ENCODE measurements at regions not wholly inside any gene's neighbourhood (a gene's known extent, or its start where the extent isn't known, plus 50 kb on each side); places are given as distances from the start of the nearest gene placed in this dataset.
"Not testable (repeated sequence)": the region's sequence is repeated elsewhere in the genome, so short reads cannot be mapped to it uniquely, and the experiment has no call there.

GRCh38 chr9:78680196-78680595 lies 383.3 kb downstream of the PSAT1 start:
- Mint-ChIP-seq H3K27me3 (no peaks in the 10 kb centered on the region), H3K9me3 (no peaks in the 10 kb centered on the region), H3K27ac (no peak overlapping the region)

GRCh38 chr9:78682216-78682615 lies 385.3 kb downstream of the PSAT1 start:
- Mint-ChIP-seq H3K4me1 (ENCODE audit: low read depth) (no peaks in the 10 kb centered on the region), H3K27me3 (no peaks in the 10 kb centered on the region), H3K4me3 (no peak overlapping the region), H3K9me3 (peaks cover 2% of the 10 kb centered on the region), H3K36me3 (ENCODE audit: low read depth) (no peaks in the 10 kb centered on the region), H3K27ac (no peak overlapping the region)
- no peak for DNase-seq

More at GRCh38 chr9:78680196-78680595, 383.3 kb downstream of the PSAT1 start:
- Mint-ChIP-seq H3K36me3 (ENCODE audit: low read depth) (no peaks in the 10 kb centered on the region), H3K4me3 (no peak overlapping the region), H3K4me1 (ENCODE audit: low read depth) (no peaks in the 10 kb centered on the region)
- DNase-seq: no peak

- Mint-ChIP-seq H3K4me3 (no peak overlapping the region), H3K9me3 (peaks cover 2% of the 10 kb centered on the region), H3K4me1 (ENCODE audit: low read depth) (no peaks in the 10 kb centered on the region), H3K27ac (no peak overlapping the region), H3K27me3 (peaks cover 2% of the 10 kb centered on the region), H3K36me3 (ENCODE audit: low read depth) (no peaks in the 10 kb centered on the region)
- DNase-seq: no peak
Observed at GRCh38 chr9:78685471-78685870, 388.5 kb downstream of the PSAT1 start.

- Mint-ChIP-seq H3K9me3 (peaks cover 2% of the 10 kb centered on the region), H3K36me3 (ENCODE audit: low read depth) (no peaks in the 10 kb centered on the region), H3K4me3 (no peak overlapping the region), H3K27me3 (peaks cover 4% of the 10 kb centered on the region), H3K4me1 (ENCODE audit: low read depth) (no peaks in the 10 kb centered on the region), H3K27ac (no peak overlapping the region)
- DNase-seq: no peak
Observed at GRCh38 chr9:78688796-78689195, 391.9 kb downstream of the PSAT1 start.

GRCh38 chr9:78691542-78691941 lies 394.6 kb downstream of the PSAT1 start:
- H3K9me3 Mint-ChIP-seq: no peaks in the 10 kb centered on the region
- H3K27ac Mint-ChIP-seq: no peak overlapping the region
- no peaks in the 10 kb centered on the region for H3K36me3 Mint-ChIP-seq (ENCODE audit: low read depth)
- H3K4me1 Mint-ChIP-seq (ENCODE audit: low read depth): no peaks in the 10 kb centered on the region
- H3K27me3 Mint-ChIP-seq: peaks cover 5% of the 10 kb centered on the region
- no peak overlapping the region for H3K4me3 Mint-ChIP-seq
- no peak for DNase-seq

GRCh38 chr9:78692871-78693270 lies 395.9 kb downstream of the PSAT1 start:
- H3K27ac Mint-ChIP-seq: no peak overlapping the region
- DNase-seq: no peak
- no peaks in the 10 kb centered on the region for H3K4me1 Mint-ChIP-seq (ENCODE audit: low read depth)
- no peaks in the 10 kb centered on the region for H3K9me3 Mint-ChIP-seq
- no peaks in the 10 kb centered on the region for H3K36me3 Mint-ChIP-seq (ENCODE audit: low read depth)
- H3K27me3 Mint-ChIP-seq: peaks cover 5% of the 10 kb centered on the region
- H3K4me3 Mint-ChIP-seq: no peak overlapping the region

- no peaks in the 10 kb centered on the region for H3K4me1 Mint-ChIP-seq (ENCODE audit: low read depth)
- H3K36me3 Mint-ChIP-seq (ENCODE audit: low read depth): no peaks in the 10 kb centered on the region
- DNase-seq: no peak
- peaks cover 3% of the 10 kb centered on the region for H3K27me3 Mint-ChIP-seq
- H3K4me3 Mint-ChIP-seq: no peak overlapping the region
- no peak overlapping the region for H3K27ac Mint-ChIP-seq
- H3K9me3 Mint-ChIP-seq: no peaks in the 10 kb centered on the region
Observed at GRCh38 chr9:78694974-78695373, 398.0 kb downstream of the PSAT1 start.

- no peaks in the 10 kb centered on the region for H3K4me1 Mint-ChIP-seq (ENCODE audit: low read depth)
- no peaks in the 10 kb centered on the region for H3K36me3 Mint-ChIP-seq (ENCODE audit: low read depth)
- H3K9me3 Mint-ChIP-seq: no peaks in the 10 kb centered on the region
- DNase-seq: no peak
- no peak overlapping the region for H3K4me3 Mint-ChIP-seq
- H3K27ac Mint-ChIP-seq: no peak overlapping the region
- H3K27me3 Mint-ChIP-seq: peaks cover 3% of the 10 kb centered on the region
Observed at GRCh38 chr9:78695519-78695918, 398.6 kb downstream of the PSAT1 start.

- peaks cover 3% of the 10 kb centered on the region for H3K27me3 Mint-ChIP-seq
- H3K27ac Mint-ChIP-seq: no peak overlapping the region
- H3K9me3 Mint-ChIP-seq: no peaks in the 10 kb centered on the region
- H3K36me3 Mint-ChIP-seq (ENCODE audit: low read depth): no peaks in the 10 kb centered on the region
- DNase-seq: no peak
- H3K4me3 Mint-ChIP-seq: no peak overlapping the region
- no peaks in the 10 kb centered on the region for H3K4me1 Mint-ChIP-seq (ENCODE audit: low read depth)
Observed at GRCh38 chr9:78697618-78698017, 400.7 kb downstream of the PSAT1 start.

- peaks cover 3% of the 10 kb centered on the region for H3K27me3 Mint-ChIP-seq
- H3K27ac Mint-ChIP-seq: no peak overlapping the region
- H3K9me3 Mint-ChIP-seq: peaks cover 4% of the 10 kb centered on the region
Observed at GRCh38 chr9:78698371-78698770, 401.4 kb downstream of the PSAT1 start.

GRCh38 chr9:78699217-78699616 lies 402.3 kb downstream of the PSAT1 start:
- not testable (repeated sequence) for H3K4me3 Mint-ChIP-seq; H3K27ac Mint-ChIP-seq; H3K36me3 Mint-ChIP-seq (ENCODE audit: low read depth); H3K4me1 Mint-ChIP-seq (ENCODE audit: low read depth); H3K27me3 Mint-ChIP-seq; DNase-seq; H3K9me3 Mint-ChIP-seq

More at GRCh38 chr9:78698371-78698770, 401.4 kb downstream of the PSAT1 start:
- Mint-ChIP-seq H3K4me3 (no peak overlapping the region), H3K36me3 (ENCODE audit: low read depth) (no peaks in the 10 kb centered on the region), H3K4me1 (ENCODE audit: low read depth) (no peaks in the 10 kb centered on the region)
- no peak for DNase-seq

- not testable (repeated sequence) for DNase-seq; H3K36me3 Mint-ChIP-seq (ENCODE audit: low read depth); H3K27ac Mint-ChIP-seq; H3K4me3 Mint-ChIP-seq; H3K4me1 Mint-ChIP-seq (ENCODE audit: low read depth); H3K27me3 Mint-ChIP-seq; H3K9me3 Mint-ChIP-seq
Observed at GRCh38 chr9:78704153-78704552, 407.2 kb downstream of the PSAT1 start.

GRCh38 chr9:78707080-78707479 lies 410.2 kb downstream of the PSAT1 start:
- Mint-ChIP-seq H3K4me1 (ENCODE audit: low read depth) (no peaks in the 10 kb centered on the region), H3K27ac (no peak overlapping the region), H3K9me3 (peaks cover 5% of the 10 kb centered on the region), H3K4me3 (no peak overlapping the region), H3K27me3 (no peaks in the 10 kb centered on the region), H3K36me3 (ENCODE audit: low read depth) (no peaks in the 10 kb centered on the region)
- DNase-seq: no peak

GRCh38 chr9:78707481-78707991 lies 410.6 kb downstream of the PSAT1 start:
- Mint-ChIP-seq H3K4me3 (no peak overlapping the region), H3K27me3 (no peaks in the 10 kb centered on the region), H3K27ac (no peak overlapping the region), H3K9me3 (peaks cover 5% of the 10 kb centered on the region), H3K4me1 (ENCODE audit: low read depth) (no peaks in the 10 kb centered on the region), H3K36me3 (ENCODE audit: low read depth) (no peaks in the 10 kb centered on the region)
- no peak for DNase-seq

- Mint-ChIP-seq H3K4me3 (no peak overlapping the region), H3K9me3 (peaks cover 2% of the 10 kb centered on the region), H3K36me3 (ENCODE audit: low read depth) (no peaks in the 10 kb centered on the region), H3K27me3 (no peaks in the 10 kb centered on the region), H3K4me1 (ENCODE audit: low read depth) (no peaks in the 10 kb centered on the region), H3K27ac (no peak overlapping the region)
- no peak for DNase-seq
Observed at GRCh38 chr9:78712903-78713613, 416.1 kb downstream of the PSAT1 start.
